Gastrocnemius medialis (tissue), 4 donors: ENCODE measurements at regions not wholly inside any gene's neighbourhood (a gene's known extent, or its start where the extent isn't known, plus 50 kb on each side); places are given as distances from the start of the nearest gene placed in this dataset.

Experiments
- POLR2A ChIP-seq, 2 donors: fragments of 450-650 bp; IDR thresholded peaks; one replicate each; pipeline ENCODE4 v1.6.1; 2017; ENCODE audit warnings: antibody characterized with exemption in 2 of 2, mild to moderate bottlenecking in 2 of 2, moderate library complexity in 2 of 2
- TF ChIP-seq, protein P1 (sequence below), 5 experiments: fragments of 450-650 bp in 3 of 5; fragments of 200-600 bp in 2 of 5; sonication (generic) in 2 of 5; IDR thresholded peaks in 4 of 5; conservative IDR thresholded peaks in 1 of 5; 1 replicate in 4 of 5; 2 replicates in 1 of 5; pipeline ENCODE4 v1.5.1; 2016 to 2019; ENCODE audit warnings: antibody characterized with exemption in 5 of 5, mild to moderate bottlenecking in 3 of 5, moderate library complexity in 3 of 5

- TF ChIP-seq, protein P1, sequence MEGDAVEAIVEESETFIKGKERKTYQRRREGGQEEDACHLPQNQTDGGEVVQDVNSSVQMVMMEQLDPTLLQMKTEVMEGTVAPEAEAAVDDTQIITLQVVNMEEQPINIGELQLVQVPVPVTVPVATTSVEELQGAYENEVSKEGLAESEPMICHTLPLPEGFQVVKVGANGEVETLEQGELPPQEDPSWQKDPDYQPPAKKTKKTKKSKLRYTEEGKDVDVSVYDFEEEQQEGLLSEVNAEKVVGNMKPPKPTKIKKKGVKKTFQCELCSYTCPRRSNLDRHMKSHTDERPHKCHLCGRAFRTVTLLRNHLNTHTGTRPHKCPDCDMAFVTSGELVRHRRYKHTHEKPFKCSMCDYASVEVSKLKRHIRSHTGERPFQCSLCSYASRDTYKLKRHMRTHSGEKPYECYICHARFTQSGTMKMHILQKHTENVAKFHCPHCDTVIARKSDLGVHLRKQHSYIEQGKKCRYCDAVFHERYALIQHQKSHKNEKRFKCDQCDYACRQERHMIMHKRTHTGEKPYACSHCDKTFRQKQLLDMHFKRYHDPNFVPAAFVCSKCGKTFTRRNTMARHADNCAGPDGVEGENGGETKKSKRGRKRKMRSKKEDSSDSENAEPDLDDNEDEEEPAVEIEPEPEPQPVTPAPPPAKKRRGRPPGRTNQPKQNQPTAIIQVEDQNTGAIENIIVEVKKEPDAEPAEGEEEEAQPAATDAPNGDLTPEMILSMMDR (IDR thresholded peaks at IDR 0.05 in 4 of 5, conservative IDR thresholded peaks at IDR 0.05 in 1 of 5), result no peak
- no peak for TF ChIP-seq POLR2A (IDR thresholded peaks at IDR 0.05)
These were observed 124.8 kb upstream of the ATP11B start for GRCh38 chr3:182668541-182668940.
